ENCODE measurements at regions not wholly inside any gene's neighbourhood (a gene's known extent, or its start where the extent isn't known, plus 50 kb on each side); places are given as distances from the start of the nearest gene placed in this dataset.

DNA sequence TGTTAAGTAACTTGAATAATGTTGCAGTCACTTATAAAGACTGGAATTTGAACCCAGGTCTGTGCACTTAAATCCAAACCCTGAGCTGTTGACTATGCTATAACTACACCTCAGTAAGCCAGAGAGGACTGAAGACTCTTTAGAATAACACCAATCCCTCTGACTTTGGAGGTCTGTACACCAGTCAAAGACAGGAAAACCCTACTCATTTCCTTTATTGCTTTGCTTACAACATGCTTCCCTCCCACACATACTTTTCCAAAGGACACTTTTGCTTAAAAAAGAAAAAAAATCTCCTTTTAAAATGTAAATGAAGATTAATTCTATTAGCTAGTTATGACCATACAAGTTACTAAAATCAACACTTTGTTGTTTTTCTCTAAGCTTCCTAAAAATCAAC is 184.7 kb upstream of the KCTD7 start:
- TF ChIP-seq POLR2AphosphoS5 (IDR thresholded peaks at IDR 0.05; ENCODE audit: low read depth, low read length) = no peak
- no peak for TF ChIP-seq SIN3A (IDR thresholded peaks at IDR 0.05; ENCODE audit: borderline replicate concordance, insufficient read depth, low read length)
- TF ChIP-seq, protein P1, sequence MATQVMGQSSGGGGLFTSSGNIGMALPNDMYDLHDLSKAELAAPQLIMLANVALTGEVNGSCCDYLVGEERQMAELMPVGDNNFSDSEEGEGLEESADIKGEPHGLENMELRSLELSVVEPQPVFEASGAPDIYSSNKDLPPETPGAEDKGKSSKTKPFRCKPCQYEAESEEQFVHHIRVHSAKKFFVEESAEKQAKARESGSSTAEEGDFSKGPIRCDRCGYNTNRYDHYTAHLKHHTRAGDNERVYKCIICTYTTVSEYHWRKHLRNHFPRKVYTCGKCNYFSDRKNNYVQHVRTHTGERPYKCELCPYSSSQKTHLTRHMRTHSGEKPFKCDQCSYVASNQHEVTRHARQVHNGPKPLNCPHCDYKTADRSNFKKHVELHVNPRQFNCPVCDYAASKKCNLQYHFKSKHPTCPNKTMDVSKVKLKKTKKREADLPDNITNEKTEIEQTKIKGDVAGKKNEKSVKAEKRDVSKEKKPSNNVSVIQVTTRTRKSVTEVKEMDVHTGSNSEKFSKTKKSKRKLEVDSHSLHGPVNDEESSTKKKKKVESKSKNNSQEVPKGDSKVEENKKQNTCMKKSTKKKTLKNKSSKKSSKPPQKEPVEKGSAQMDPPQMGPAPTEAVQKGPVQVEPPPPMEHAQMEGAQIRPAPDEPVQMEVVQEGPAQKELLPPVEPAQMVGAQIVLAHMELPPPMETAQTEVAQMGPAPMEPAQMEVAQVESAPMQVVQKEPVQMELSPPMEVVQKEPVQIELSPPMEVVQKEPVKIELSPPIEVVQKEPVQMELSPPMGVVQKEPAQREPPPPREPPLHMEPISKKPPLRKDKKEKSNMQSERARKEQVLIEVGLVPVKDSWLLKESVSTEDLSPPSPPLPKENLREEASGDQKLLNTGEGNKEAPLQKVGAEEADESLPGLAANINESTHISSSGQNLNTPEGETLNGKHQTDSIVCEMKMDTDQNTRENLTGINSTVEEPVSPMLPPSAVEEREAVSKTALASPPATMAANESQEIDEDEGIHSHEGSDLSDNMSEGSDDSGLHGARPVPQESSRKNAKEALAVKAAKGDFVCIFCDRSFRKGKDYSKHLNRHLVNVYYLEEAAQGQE (IDR thresholded peaks at IDR 0.05; ENCODE audit: insufficient read depth in 1 of 2, low read depth in 2 of 2, low read length in 2 of 2) = no peak
